IMR-90 (cell line): ENCODE measurements at regions not wholly inside any gene's neighbourhood (a gene's known extent, or its start where the extent isn't known, plus 50 kb on each side); places are given as distances from the start of the nearest gene placed in this dataset.

Experiments used
- BHLHE40 ChIP-seq: fragments of 150-350 bp; IDR thresholded peaks from 2 replicates; pipeline ENCODE4 v1.6.1; 2016; ENCODE audit warnings: mild to moderate bottlenecking, low read depth, low read length
- CEBPB ChIP-seq: IDR thresholded peaks from 2 replicates; pipeline ENCODE4 v1.6.1; 2012; ENCODE audit warnings: low read depth, low read length, improper control_type of control experiment
- CHD1 ChIP-seq: IDR thresholded peaks from 2 replicates; pipeline ENCODE4 v1.6.1; 2012; ENCODE audit warnings: low read depth, low read length, improper control_type of control experiment
- CTCF ChIP-seq: conservative IDR thresholded peaks from 2 replicates; pipeline ENCODE4 v1.5.1; 2012; ENCODE audit warnings: mild to moderate bottlenecking, low read depth, low read length, improper control_type of control experiment
- FOS ChIP-seq: fragments of 150-350 bp; IDR thresholded peaks from 2 replicates; pipeline ENCODE4 v1.6.1; 2016; ENCODE audit warnings: low read depth, low read length
- NFE2L2 ChIP-seq: fragments of 150-350 bp; IDR thresholded peaks from 2 replicates; pipeline ENCODE4 v1.6.1; 2016; ENCODE audit warnings: low read depth, mild to moderate bottlenecking, low read length
- POLR2A ChIP-seq: IDR thresholded peaks from 2 replicates; pipeline ENCODE4 v1.6.1; 2012; ENCODE audit warnings: mild to moderate bottlenecking, low read depth, low read length
- RAD21 ChIP-seq: IDR thresholded peaks from 2 replicates; pipeline ENCODE4 v1.6.1; 2012; ENCODE audit warnings: low read length, improper control_type of control experiment
- RCOR1 ChIP-seq: IDR thresholded peaks from 2 replicates; pipeline ENCODE4 v1.6.1; 2012; ENCODE audit warnings: mild to moderate bottlenecking, low read length, improper control_type of control experiment; ENCODE audit not compliant: insufficient replicate concordance
- RFX5 ChIP-seq: IDR thresholded peaks from 2 replicates; pipeline ENCODE4 v1.8.0; 2012; ENCODE audit warnings: low read depth, mild to moderate bottlenecking, low read length, moderate library complexity
- SMC3 ChIP-seq: fragments of 150-350 bp; IDR thresholded peaks from 2 replicates; pipeline ENCODE4 v1.6.1; 2016; ENCODE audit warnings: low read depth, mild to moderate bottlenecking, antibody characterized with exemption, low read length, moderate library complexity
- TF ChIP-seq, protein P1 (sequence below): fragments of 150-350 bp; IDR thresholded peaks from 2 replicates; pipeline ENCODE4 v1.6.1; 2017; ENCODE audit warnings: mild to moderate bottlenecking, antibody characterized with exemption, low read length, low read depth

DNA sequence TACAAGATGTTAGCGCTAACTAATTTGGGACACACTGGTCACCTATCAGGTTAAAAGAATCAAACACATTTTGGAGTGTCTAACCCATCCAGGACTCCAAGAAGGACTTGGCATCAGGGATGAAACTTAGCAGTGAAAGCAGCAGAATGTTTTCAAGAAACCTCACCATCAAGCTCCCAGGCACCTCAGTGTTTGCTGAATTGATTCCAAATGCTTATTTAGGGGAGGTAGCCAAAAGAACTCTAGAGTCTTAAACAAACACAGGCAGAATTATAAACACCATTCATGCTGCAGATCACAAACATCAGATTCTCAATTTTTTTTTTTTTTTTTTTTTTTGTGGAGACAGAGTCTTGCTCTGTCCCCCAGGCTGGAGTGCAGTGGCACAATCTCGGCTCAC lies 122.8 kb upstream of the UXS1 start:
- TF ChIP-seq POLR2A, result no peak
- TF ChIP-seq CTCF, result no peak
- no peak for TF ChIP-seq NFE2L2
- TF ChIP-seq BHLHE40, result no peak
- TF ChIP-seq RAD21, result no peak
- no peak for TF ChIP-seq CHD1
- TF ChIP-seq CEBPB, result no peak
- no peak for TF ChIP-seq RCOR1
- no peak for TF ChIP-seq RFX5
- no peak for TF ChIP-seq FOS
- TF ChIP-seq, protein P1, sequence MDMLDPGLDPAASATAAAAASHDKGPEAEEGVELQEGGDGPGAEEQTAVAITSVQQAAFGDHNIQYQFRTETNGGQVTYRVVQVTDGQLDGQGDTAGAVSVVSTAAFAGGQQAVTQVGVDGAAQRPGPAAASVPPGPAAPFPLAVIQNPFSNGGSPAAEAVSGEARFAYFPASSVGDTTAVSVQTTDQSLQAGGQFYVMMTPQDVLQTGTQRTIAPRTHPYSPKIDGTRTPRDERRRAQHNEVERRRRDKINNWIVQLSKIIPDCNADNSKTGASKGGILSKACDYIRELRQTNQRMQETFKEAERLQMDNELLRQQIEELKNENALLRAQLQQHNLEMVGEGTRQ, result no peak
- no peak for TF ChIP-seq SMC3
